Activated naive CD8-positive, alpha-beta T cell treated with anti-CD3 and anti-CD28 coated beads, Interleukin-2, amount 50 U/mL, for 24 hours (primary cell): ENCODE measurements at regions not wholly inside any gene's neighbourhood (a gene's known extent, or its start where the extent isn't known, plus 50 kb on each side); places are given as distances from the start of the nearest gene placed in this dataset.
A peak's percentile ranks its signal among the peaks of the same experiment; 100 is the strongest.

Experiments used
- ATAC-seq: fragments of 150-1000 bp; cut with Tn5 transposase; one replicate; pipeline ENCODE4 v1.10.0; 2021
- DNase-seq: peaks from one replicate; pipeline ENCODE4 v3.0.0; 2021
- H3K27ac Mint-ChIP-seq: one replicate; pipeline ENCODE4 v1.8.0; 2021; ENCODE audit warnings: mild to moderate bottlenecking, mixed read lengths
- H3K27me3 Mint-ChIP-seq: one replicate; pipeline ENCODE4 v1.8.0; 2021; ENCODE audit warnings: mixed read lengths
- H3K36me3 Mint-ChIP-seq: one replicate; pipeline ENCODE4 v1.8.0; 2021; ENCODE audit warnings: low read depth, mixed read lengths
- H3K4me1 Mint-ChIP-seq: one replicate; pipeline ENCODE4 v1.8.0; 2021; ENCODE audit warnings: mixed read lengths
- H3K4me3 Mint-ChIP-seq: one replicate; pipeline ENCODE4 v1.8.0; 2021; ENCODE audit warnings: mild to moderate bottlenecking, moderate library complexity, mixed read lengths
- H3K9me3 Mint-ChIP-seq: one replicate; pipeline ENCODE4 v1.8.0; 2021; ENCODE audit warnings: mixed read lengths

- no peak for DNase-seq
- ATAC-seq = no peak
Measured at GRCh38 chr17:72591289-72592241, 470.7 kb downstream of the SOX9 start.

GRCh38 chr17:72592242-72592966 is 471.6 kb downstream of the SOX9 start:
- ATAC-seq = peak; percentile 70
- Mint-ChIP-seq H3K36me3 (no peaks in the 10 kb centered on the region), H3K9me3 (no peaks in the 10 kb centered on the region), H3K4me1 (peaks cover 23% of the 10 kb centered on the region), H3K4me3 (peak overlapping the region; percentile 79), H3K27me3 (peaks cover 51% of the 10 kb centered on the region), H3K27ac (peak overlapping the region; percentile 65)
- DNase-seq = peak; percentile 50

More at GRCh38 chr17:72591289-72592241, 470.7 kb downstream of the SOX9 start:
- H3K27ac Mint-ChIP-seq = peak overlapping the region; percentile 65
- H3K27me3 Mint-ChIP-seq = peaks cover 51% of the 10 kb centered on the region
- peaks cover 23% of the 10 kb centered on the region for H3K4me1 Mint-ChIP-seq
- peak overlapping the region; percentile 79 for H3K4me3 Mint-ChIP-seq
- H3K9me3 Mint-ChIP-seq = no peaks in the 10 kb centered on the region
- no peaks in the 10 kb centered on the region for H3K36me3 Mint-ChIP-seq

- Mint-ChIP-seq H3K4me1 (peaks cover 18% of the 10 kb centered on the region), H3K27ac (no peak overlapping the region), H3K27me3 (peaks cover 51% of the 10 kb centered on the region), H3K9me3 (no peaks in the 10 kb centered on the region), H3K4me3 (no peak overlapping the region), H3K36me3 (no peaks in the 10 kb centered on the region)
- ATAC-seq = peak; percentile 13
- no peak for DNase-seq
Measured at GRCh38 chr17:72592967-72593325, 472.1 kb downstream of the SOX9 start.

GRCh38 chr17:72594248-72594647 is 473.4 kb downstream of the SOX9 start:
- H3K4me3 Mint-ChIP-seq = no peak overlapping the region
- H3K4me1 Mint-ChIP-seq = peaks cover 14% of the 10 kb centered on the region
- no peaks in the 10 kb centered on the region for H3K36me3 Mint-ChIP-seq
- no peaks in the 10 kb centered on the region for H3K9me3 Mint-ChIP-seq
- ATAC-seq (no peak), DNase-seq (no peak)
- no peak overlapping the region for H3K27ac Mint-ChIP-seq
- peaks cover 41% of the 10 kb centered on the region for H3K27me3 Mint-ChIP-seq
